Lower leg skin (tissue), 3 donors: ENCODE measurements at regions not wholly inside any gene's neighbourhood (a gene's known extent, or its start where the extent isn't known, plus 50 kb on each side); places are given as distances from the start of the nearest gene placed in this dataset.

ENCODE experiments used
- CTCF ChIP-seq, 3 donors: fragments of 450-650 bp; IDR thresholded peaks; one replicate each; pipeline ENCODE4 v1.5.1; 2016; ENCODE audit warnings: antibody characterized with exemption in 3 of 3, mild to moderate bottlenecking in 3 of 3, moderate library complexity in 2 of 3
- POLR2A ChIP-seq, 2 donors: fragments of 450-650 bp; IDR thresholded peaks; one replicate each; pipeline ENCODE4 v1.6.1; 2016 to 2017; ENCODE audit warnings: antibody characterized with exemption in 2 of 2, mild to moderate bottlenecking in 1 of 2, moderate library complexity in 1 of 2

- TF ChIP-seq CTCF (IDR thresholded peaks at IDR 0.05) (no peak), POLR2A (IDR thresholded peaks at IDR 0.05) (no peak)
Observed at GRCh38 chr12:75819512-75819911, 212.1 kb downstream of the PHLDA1 start.
